ENCODE measurements at regions not wholly inside any gene's neighbourhood (a gene's known extent, or its start where the extent isn't known, plus 50 kb on each side); places are given as distances from the start of the nearest gene placed in this dataset.

DNA sequence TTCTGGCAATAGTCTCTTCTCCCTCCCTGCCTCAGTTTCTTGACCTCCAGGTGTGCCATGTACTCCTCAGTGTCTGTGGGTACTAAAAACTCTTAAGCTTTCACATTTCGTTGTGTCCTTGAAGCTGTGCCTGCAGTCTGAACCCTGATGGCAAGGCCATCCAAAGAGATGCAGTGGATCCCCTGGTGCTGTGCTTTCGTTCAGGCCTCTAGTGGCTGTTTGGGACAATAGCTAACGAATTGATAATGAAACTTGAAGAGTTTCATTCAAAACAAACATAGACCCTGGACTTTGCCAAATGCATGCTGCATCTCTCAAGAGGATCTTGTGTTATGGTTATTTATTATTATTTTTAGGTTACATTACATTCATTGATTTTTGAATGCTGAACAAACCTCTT lies 523.1 kb upstream of the FSIP2 start:
- no peak for DNase-seq
- no peak overlapping the region for H3K27ac ChIP-seq (ENCODE audit: low read depth in 2 of 2, low read length in 2 of 2)
- H3K4me3 ChIP-seq (ENCODE audit: low read length in 3 of 3), result no peak overlapping the region
- no peaks in the 10 kb centered on the region for H3K9me3 ChIP-seq (ENCODE audit: control insufficient read depth in 2 of 3, insufficient read depth in 1 of 3, low read length in 3 of 3)
- no peak for FAIRE-seq
- no peaks in the 10 kb centered on the region for H3K4me1 ChIP-seq (ENCODE audit: control insufficient read depth in 2 of 3, insufficient read depth in 2 of 3, low read depth in 1 of 3, low read length in 3 of 3)
- TF ChIP-seq, protein P1, sequence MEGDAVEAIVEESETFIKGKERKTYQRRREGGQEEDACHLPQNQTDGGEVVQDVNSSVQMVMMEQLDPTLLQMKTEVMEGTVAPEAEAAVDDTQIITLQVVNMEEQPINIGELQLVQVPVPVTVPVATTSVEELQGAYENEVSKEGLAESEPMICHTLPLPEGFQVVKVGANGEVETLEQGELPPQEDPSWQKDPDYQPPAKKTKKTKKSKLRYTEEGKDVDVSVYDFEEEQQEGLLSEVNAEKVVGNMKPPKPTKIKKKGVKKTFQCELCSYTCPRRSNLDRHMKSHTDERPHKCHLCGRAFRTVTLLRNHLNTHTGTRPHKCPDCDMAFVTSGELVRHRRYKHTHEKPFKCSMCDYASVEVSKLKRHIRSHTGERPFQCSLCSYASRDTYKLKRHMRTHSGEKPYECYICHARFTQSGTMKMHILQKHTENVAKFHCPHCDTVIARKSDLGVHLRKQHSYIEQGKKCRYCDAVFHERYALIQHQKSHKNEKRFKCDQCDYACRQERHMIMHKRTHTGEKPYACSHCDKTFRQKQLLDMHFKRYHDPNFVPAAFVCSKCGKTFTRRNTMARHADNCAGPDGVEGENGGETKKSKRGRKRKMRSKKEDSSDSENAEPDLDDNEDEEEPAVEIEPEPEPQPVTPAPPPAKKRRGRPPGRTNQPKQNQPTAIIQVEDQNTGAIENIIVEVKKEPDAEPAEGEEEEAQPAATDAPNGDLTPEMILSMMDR (IDR thresholded peaks at IDR 0.05; ENCODE audit: borderline replicate concordance, extremely low read depth, insufficient read depth), result no peak
- H3K36me3 ChIP-seq (ENCODE audit: control insufficient read depth in 2 of 3, insufficient read depth in 3 of 3, low read length in 3 of 3), result no peaks in the 10 kb centered on the region
- H3K9ac ChIP-seq (ENCODE audit: low read length in 3 of 3), result no peak overlapping the region
- no peaks in the 10 kb centered on the region for H3K27me3 ChIP-seq (ENCODE audit: control insufficient read depth, insufficient read depth, low read length)
- intact Hi-C loops (cut with DNase I), result no loop called here

DNA sequence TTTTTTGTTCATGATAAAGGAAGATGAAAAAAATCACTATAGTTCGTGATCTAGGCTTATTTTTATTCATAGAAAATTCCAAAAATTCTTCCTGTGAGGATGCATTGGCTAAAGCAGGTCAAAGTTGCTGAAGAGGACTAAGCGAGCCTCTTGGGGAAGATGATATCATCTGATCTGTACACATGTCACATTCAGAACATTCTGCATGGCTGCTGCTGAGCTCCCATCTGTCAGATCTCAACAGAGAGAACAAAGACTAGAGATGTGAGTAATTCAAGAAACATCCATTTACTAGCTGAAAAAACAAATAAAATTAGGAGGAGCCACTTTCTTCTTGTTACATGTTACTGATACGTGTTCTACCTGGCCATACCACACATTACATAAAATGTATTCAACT lies 518.6 kb upstream of the FSIP2 start:
- TF ChIP-seq, protein P1 (IDR thresholded peaks at IDR 0.05; ENCODE audit: borderline replicate concordance, extremely low read depth, insufficient read depth), result no peak
- no peak overlapping the region for H3K9ac ChIP-seq (ENCODE audit: low read length in 3 of 3)
- no peaks in the 10 kb centered on the region for H3K27me3 ChIP-seq (ENCODE audit: control insufficient read depth, insufficient read depth, low read length)
- H3K9me3 ChIP-seq (ENCODE audit: control insufficient read depth in 2 of 3, insufficient read depth in 1 of 3, low read length in 3 of 3), result no peaks in the 10 kb centered on the region
- H3K4me3 ChIP-seq (ENCODE audit: low read length in 3 of 3), result no peak overlapping the region
- H3K36me3 ChIP-seq (ENCODE audit: control insufficient read depth in 2 of 3, insufficient read depth in 3 of 3, low read length in 3 of 3), result no peaks in the 10 kb centered on the region
- no peak overlapping the region for H3K27ac ChIP-seq (ENCODE audit: low read depth in 2 of 2, low read length in 2 of 2)
- no peak for DNase-seq
- FAIRE-seq, result no peak
- no peaks in the 10 kb centered on the region for H3K4me1 ChIP-seq (ENCODE audit: control insufficient read depth in 2 of 3, insufficient read depth in 2 of 3, low read depth in 1 of 3, low read length in 3 of 3)
- intact Hi-C loops (cut with DNase I), result no loop called here

GRCh38 chr2:185222311-185222710 lies 516.3 kb upstream of the FSIP2 start:
- no peak overlapping the region for H3K27ac ChIP-seq (ENCODE audit: low read depth in 2 of 2, low read length in 2 of 2)
- no peaks in the 10 kb centered on the region for H3K36me3 ChIP-seq (ENCODE audit: control insufficient read depth in 2 of 3, insufficient read depth in 3 of 3, low read length in 3 of 3)
- DNase-seq, result no peak
- H3K27me3 ChIP-seq (ENCODE audit: control insufficient read depth, insufficient read depth, low read length), result no peaks in the 10 kb centered on the region
- no peak for FAIRE-seq
- no peak overlapping the region for H3K4me3 ChIP-seq (ENCODE audit: low read length in 3 of 3)
- intact Hi-C loops (cut with DNase I), result no loop called here
- TF ChIP-seq, protein P1 (IDR thresholded peaks at IDR 0.05; ENCODE audit: borderline replicate concordance, extremely low read depth, insufficient read depth), result no peak
- no peak overlapping the region for H3K9ac ChIP-seq (ENCODE audit: low read length in 3 of 3)
- no peaks in the 10 kb centered on the region for H3K4me1 ChIP-seq (ENCODE audit: control insufficient read depth in 2 of 3, insufficient read depth in 2 of 3, low read depth in 1 of 3, low read length in 3 of 3)
- no peaks in the 10 kb centered on the region for H3K9me3 ChIP-seq (ENCODE audit: control insufficient read depth in 2 of 3, insufficient read depth in 1 of 3, low read length in 3 of 3)

DNA sequence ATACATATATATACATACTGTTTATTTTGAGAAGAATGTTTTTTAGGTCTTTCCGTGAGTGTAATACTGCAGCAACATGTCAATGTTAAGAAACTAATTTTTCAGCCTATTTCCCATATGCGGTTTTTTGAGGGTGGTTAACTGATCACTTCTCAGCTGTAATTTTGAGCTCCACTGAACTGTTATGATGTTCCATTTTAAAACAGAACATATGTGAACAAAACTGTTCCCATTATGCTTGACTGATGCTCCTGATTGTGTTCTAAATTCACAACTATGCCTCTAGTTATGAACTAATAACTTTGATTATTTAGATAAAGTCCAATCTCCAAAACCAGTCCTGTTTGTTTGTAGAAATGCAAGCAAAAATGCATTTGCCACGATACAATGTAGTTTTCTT lies 511.2 kb upstream of the FSIP2 start:
- Histone ChIP-seq H3K27ac (ENCODE audit: low read depth in 2 of 2, low read length in 2 of 2) (no peak overlapping the region), H3K4me3 (ENCODE audit: low read length in 3 of 3) (no peak overlapping the region), H3K27me3 (ENCODE audit: control insufficient read depth, insufficient read depth, low read length) (no peaks in the 10 kb centered on the region), H3K9me3 (ENCODE audit: control insufficient read depth in 2 of 3, insufficient read depth in 1 of 3, low read length in 3 of 3) (no peaks in the 10 kb centered on the region), H3K9ac (ENCODE audit: low read length in 3 of 3) (no peak overlapping the region), H3K36me3 (ENCODE audit: control insufficient read depth in 2 of 3, insufficient read depth in 3 of 3, low read length in 3 of 3) (no peaks in the 10 kb centered on the region), H3K4me1 (ENCODE audit: control insufficient read depth in 2 of 3, insufficient read depth in 2 of 3, low read depth in 1 of 3, low read length in 3 of 3) (no peaks in the 10 kb centered on the region)
- intact Hi-C loops (cut with DNase I), result no loop called here
- TF ChIP-seq, protein P1 (IDR thresholded peaks at IDR 0.05; ENCODE audit: borderline replicate concordance, extremely low read depth, insufficient read depth), result no peak
- FAIRE-seq (no peak), DNase-seq (no peak)

Measured in kidney (tissue), 13 donors.